HUES48 (cell line): ENCODE measurements at regions not wholly inside any gene's neighbourhood (a gene's known extent, or its start where the extent isn't known, plus 50 kb on each side); places are given as distances from the start of the nearest gene placed in this dataset.
A peak's percentile ranks its signal among the peaks of the same experiment; 100 is the strongest.
"Not testable (repeated sequence)": the region's sequence is repeated elsewhere in the genome, so short reads cannot be mapped to it uniquely, and the experiment has no call there.

ENCODE experiments used
- H3K27ac ChIP-seq: one replicate; pipeline ENCODE4 v1.7.0; 2013; ENCODE audit warnings: low read depth, low read length, inconsistent platforms
- H3K27me3 ChIP-seq: 2 replicates; pipeline ENCODE4 v1.6.1; 2013; ENCODE audit warnings: mild to moderate bottlenecking, low read length; ENCODE audit not compliant: control insufficient read depth, insufficient read depth
- H3K36me3 ChIP-seq: 2 replicates; pipeline ENCODE4 v1.6.1; 2013; ENCODE audit warnings: low read length; ENCODE audit not compliant: control insufficient read depth, insufficient read depth
- H3K4me1 ChIP-seq: 2 replicates; pipeline ENCODE4 v1.6.1; 2013; ENCODE audit warnings: mild to moderate bottlenecking, low read length; ENCODE audit not compliant: control insufficient read depth, insufficient read depth
- H3K4me3 ChIP-seq: 2 replicates; pipeline ENCODE4 v1.5.1; 2013; ENCODE audit warnings: mild to moderate bottlenecking, low read depth, low read length
- H3K9ac ChIP-seq: 2 replicates; pipeline ENCODE4 v1.6.1; 2013; ENCODE audit warnings: mild to moderate bottlenecking, low read depth, low read length, moderate library complexity
- H3K9me3 ChIP-seq: 2 replicates; pipeline ENCODE4 v1.6.1; 2013; ENCODE audit warnings: low read length; ENCODE audit not compliant: control insufficient read depth, insufficient read depth

GRCh38 chr6:27168586-27169443 is 78.7 kb upstream of the PRSS16 start:
- H3K36me3 ChIP-seq: no peaks in the 10 kb centered on the region

DNA sequence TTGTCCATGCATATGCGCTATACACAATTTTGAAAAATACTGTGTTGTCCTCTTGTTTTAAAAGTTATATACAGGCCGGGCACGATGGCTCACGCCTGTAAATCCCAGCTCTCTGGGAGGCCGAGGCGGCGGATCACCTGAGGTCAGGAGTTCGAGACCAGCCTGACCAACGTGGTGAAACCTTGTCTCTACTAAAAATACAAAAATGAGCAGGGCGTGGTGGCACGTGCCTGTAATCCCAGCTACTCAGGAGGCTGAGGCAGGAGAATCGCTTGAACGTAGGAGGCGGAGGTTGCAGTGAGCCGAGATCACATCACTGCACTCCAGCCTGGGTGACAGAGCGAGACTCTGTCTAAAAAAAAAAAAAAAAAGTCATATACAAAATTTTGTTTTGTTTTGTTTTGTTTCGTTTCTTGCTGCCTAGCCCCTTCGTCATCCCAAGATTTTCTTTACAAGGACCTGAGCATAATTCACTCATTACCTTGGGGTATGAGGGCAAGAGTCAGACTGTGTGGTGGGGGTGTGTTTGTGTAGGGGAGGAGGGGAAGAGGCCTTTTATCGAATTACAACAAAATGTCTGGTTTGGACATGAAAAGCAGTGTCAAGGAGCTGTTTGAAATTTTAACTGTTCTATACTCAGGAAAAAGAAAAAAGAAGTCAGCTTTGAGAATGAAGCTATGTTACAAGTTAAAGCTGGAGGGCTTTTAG is 74.8 kb upstream of the PRSS16 start:
- not testable (repeated sequence) for H3K9ac ChIP-seq, H3K9me3 ChIP-seq, H3K36me3 ChIP-seq, H3K4me1 ChIP-seq, H3K4me3 ChIP-seq, H3K27ac ChIP-seq, H3K27me3 ChIP-seq

More at GRCh38 chr6:27168586-27169443, 78.7 kb upstream of the PRSS16 start:
- Histone ChIP-seq H3K4me3 (no peak overlapping the region), H3K4me1 (no peaks in the 10 kb centered on the region), H3K27ac (peak overlapping the region; percentile 47), H3K27me3 (no peaks in the 10 kb centered on the region), H3K9ac (no peak overlapping the region), H3K9me3 (no peaks in the 10 kb centered on the region)

DNA sequence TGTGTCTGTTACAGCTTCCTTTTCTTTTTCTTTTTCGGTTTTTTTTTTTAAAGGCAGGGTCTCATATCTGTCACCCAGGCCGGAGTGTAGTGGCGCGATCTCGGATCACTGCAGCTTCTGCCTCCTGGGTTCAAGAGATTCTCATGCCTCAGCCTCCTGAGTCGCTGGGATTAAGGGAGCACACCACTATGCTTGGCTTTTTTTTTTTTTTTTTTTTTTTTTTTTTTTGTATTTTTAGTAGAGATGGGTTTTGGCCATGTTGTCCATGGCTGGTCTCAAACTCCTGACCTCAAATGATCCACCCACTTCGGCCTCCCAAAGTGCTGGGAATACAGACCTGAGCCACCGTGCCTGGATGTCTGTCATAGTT is 74.3 kb upstream of the PRSS16 start:
- not testable (repeated sequence) for H3K4me3 ChIP-seq, H3K9me3 ChIP-seq, H3K27ac ChIP-seq, H3K4me1 ChIP-seq, H3K36me3 ChIP-seq, H3K27me3 ChIP-seq, H3K9ac ChIP-seq

DNA sequence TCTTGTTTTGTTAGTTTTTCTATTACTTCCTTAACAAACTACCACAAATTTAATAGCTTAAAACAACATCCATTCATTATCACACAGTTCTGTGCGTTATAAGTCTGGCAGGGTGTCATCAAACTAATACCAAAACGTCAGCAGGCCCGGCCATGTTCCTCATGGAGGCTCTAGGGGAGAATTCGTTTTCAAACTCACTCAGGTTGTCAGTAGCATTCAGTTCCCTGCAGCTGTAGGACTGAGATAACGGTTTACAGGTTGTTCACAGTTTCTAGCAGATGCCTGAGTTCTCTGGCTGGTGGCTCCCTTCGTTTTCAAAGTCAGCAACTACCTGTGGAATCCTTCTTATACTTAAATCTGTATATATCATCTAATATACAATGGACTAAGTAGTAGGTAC is 72.5 kb upstream of the PRSS16 start:
- Histone ChIP-seq H3K4me3 (no peak overlapping the region), H3K27me3 (no peaks in the 10 kb centered on the region), H3K9ac (no peak overlapping the region)

DNA sequence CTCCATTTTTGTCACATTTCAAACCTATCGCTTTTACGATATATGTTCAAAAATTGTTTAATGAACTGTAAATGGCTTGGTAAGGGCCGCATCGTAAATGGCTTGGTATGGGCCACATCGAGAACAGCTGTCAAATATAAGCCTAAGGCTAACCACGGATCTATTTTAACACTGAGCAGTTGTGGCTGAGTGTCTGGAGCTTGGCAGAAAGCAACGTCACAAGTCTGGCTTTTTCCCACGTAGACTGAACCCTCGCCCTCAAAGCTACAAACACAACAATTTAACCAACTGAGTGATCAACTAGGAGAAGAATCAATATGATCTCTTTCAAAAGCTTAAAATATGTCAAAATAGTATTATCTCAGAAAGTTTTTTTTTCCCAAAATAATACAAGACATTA is 71.4 kb upstream of the PRSS16 start:
- Histone ChIP-seq H3K27ac (no peak overlapping the region), H3K9ac (no peak overlapping the region), H3K27me3 (no peaks in the 10 kb centered on the region), H3K36me3 (no peaks in the 10 kb centered on the region), H3K4me3 (peak overlapping the region; percentile 79), H3K4me1 (no peaks in the 10 kb centered on the region), H3K9me3 (no peaks in the 10 kb centered on the region)

More for the DNA sequence above, 72.5 kb upstream of the PRSS16 start:
- H3K36me3 ChIP-seq: no peaks in the 10 kb centered on the region
- H3K27ac ChIP-seq: no peak overlapping the region
- no peaks in the 10 kb centered on the region for H3K9me3 ChIP-seq
- no peaks in the 10 kb centered on the region for H3K4me1 ChIP-seq

GRCh38 chr6:27176523-27177484 is 70.7 kb upstream of the PRSS16 start:
- H3K9ac ChIP-seq: peak overlapping the region; percentile 94
- no peaks in the 10 kb centered on the region for H3K27me3 ChIP-seq
- peak overlapping the region; percentile 79 for H3K4me3 ChIP-seq
- no peaks in the 10 kb centered on the region for H3K36me3 ChIP-seq
- peak overlapping the region; percentile 71 for H3K27ac ChIP-seq
- no peaks in the 10 kb centered on the region for H3K4me1 ChIP-seq
- no peaks in the 10 kb centered on the region for H3K9me3 ChIP-seq

- peak overlapping the region; percentile 94 for H3K9ac ChIP-seq
- no peaks in the 10 kb centered on the region for H3K36me3 ChIP-seq
- H3K27ac ChIP-seq: peak overlapping the region; percentile 71
- H3K9me3 ChIP-seq: no peaks in the 10 kb centered on the region
- H3K4me1 ChIP-seq: no peaks in the 10 kb centered on the region
- peak overlapping the region; percentile 79 for H3K4me3 ChIP-seq
- no peaks in the 10 kb centered on the region for H3K27me3 ChIP-seq
Observed at GRCh38 chr6:27177485-27178406, 69.8 kb upstream of the PRSS16 start.

DNA sequence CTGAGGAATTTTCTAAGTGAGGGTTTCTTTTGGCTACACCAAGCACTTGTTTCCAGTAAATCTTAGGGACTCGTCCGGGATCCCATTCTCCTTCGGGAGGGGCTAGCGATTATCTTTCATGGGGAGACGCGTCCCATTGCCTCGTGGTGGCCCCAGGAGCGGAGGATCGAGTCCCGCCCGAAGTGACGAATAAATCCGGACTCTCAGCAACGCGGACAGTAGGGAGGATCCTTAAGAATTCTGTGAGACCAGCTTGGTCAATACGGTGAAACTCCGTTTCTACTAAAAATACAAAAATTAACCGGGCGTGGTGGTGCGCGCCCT is 69.1 kb upstream of the PRSS16 start:
- Histone ChIP-seq H3K36me3 (no peaks in the 10 kb centered on the region), H3K9me3 (no peaks in the 10 kb centered on the region), H3K4me1 (no peaks in the 10 kb centered on the region), H3K27me3 (no peaks in the 10 kb centered on the region), H3K4me3 (peak overlapping the region; percentile 79), H3K27ac (peak overlapping the region; percentile 71), H3K9ac (peak overlapping the region; percentile 94)

- Histone ChIP-seq H3K4me3 (peak overlapping the region; percentile 79), H3K9ac (peak overlapping the region; percentile 94), H3K4me1 (no peaks in the 10 kb centered on the region), H3K9me3 (no peaks in the 10 kb centered on the region), H3K27me3 (no peaks in the 10 kb centered on the region), H3K36me3 (no peaks in the 10 kb centered on the region), H3K27ac (no peak overlapping the region)
Observed at GRCh38 chr6:27178860-27179259, 68.6 kb upstream of the PRSS16 start.
